ENCODE measurements at regions not wholly inside any gene's neighbourhood (a gene's known extent, or its start where the extent isn't known, plus 50 kb on each side); places are given as distances from the start of the nearest gene placed in this dataset.

GRCh38 chr14:29215853-29216252 lies 449.3 kb downstream of the FOXG1 start:
- Histone ChIP-seq H3K36me3 (replicated peaks in 1 of 2; ENCODE audit: insufficient read depth in 1 of 2, low read depth in 2 of 2) (no peaks in the 10 kb centered on the region), H3K4me3 (no peak overlapping the region), H3K9me3 (no peaks in the 10 kb centered on the region), H3K27ac (no peak overlapping the region), H3K27me3 (no peaks in the 10 kb centered on the region), H3K4me1 (no peaks in the 10 kb centered on the region)
- WGBS, 2 donors: 70 to 75% methylated on average over 3 of the region's 3 CpGs
- no peak for DNase-seq
- intact Hi-C loops (cut with DNase I): no loop called here
- ATAC-seq: no peak
- TF ChIP-seq CTCF (IDR thresholded peaks at IDR 0.05) (no peak), POLR2A (IDR thresholded peaks at IDR 0.05) (no peak)

GRCh38 chr14:29216268-29217232 lies 450.0 kb downstream of the FOXG1 start:
- Histone ChIP-seq H3K4me1 (no peaks in the 10 kb centered on the region), H3K4me3 (no peak overlapping the region), H3K27me3 (no peaks in the 10 kb centered on the region), H3K27ac (no peak overlapping the region), H3K36me3 (replicated peaks in 1 of 2; ENCODE audit: insufficient read depth in 1 of 2, low read depth in 2 of 2) (no peaks in the 10 kb centered on the region), H3K9me3 (no peaks in the 10 kb centered on the region)
- 26 to 29% methylated on average over 9 of the region's 9 CpGs for WGBS, 2 donors
- DNase-seq: no peak
- no peak for ATAC-seq
- intact Hi-C loops (cut with DNase I): no loop called here
- TF ChIP-seq POLR2A (IDR thresholded peaks at IDR 0.05) (no peak), CTCF (IDR thresholded peaks at IDR 0.05) (no peak)

GRCh38 chr14:29217813-29218450 lies 451.3 kb downstream of the FOXG1 start:
- H3K4me1 ChIP-seq: no peaks in the 10 kb centered on the region
- no peaks in the 10 kb centered on the region for H3K9me3 ChIP-seq
- no peaks in the 10 kb centered on the region for H3K27me3 ChIP-seq
- 29% methylated on average over 5 of the region's 5 CpGs for WGBS, 2 donors
- TF ChIP-seq POLR2A (IDR thresholded peaks at IDR 0.05) (no peak), CTCF (IDR thresholded peaks at IDR 0.05) (no peak)
- H3K27ac ChIP-seq: no peak overlapping the region
- DNase-seq (no peak), ATAC-seq (no peak)
- intact Hi-C loops (cut with DNase I): no loop called here
- H3K36me3 ChIP-seq (replicated peaks in 1 of 2; ENCODE audit: insufficient read depth in 1 of 2, low read depth in 2 of 2): no peaks in the 10 kb centered on the region
- no peak overlapping the region for H3K4me3 ChIP-seq

- no peak for TF ChIP-seq POLR2A (IDR thresholded peaks at IDR 0.05)
- no peak for TF ChIP-seq CTCF (IDR thresholded peaks at IDR 0.05)
- Histone ChIP-seq H3K27me3 (no peaks in the 10 kb centered on the region), H3K9me3 (no peaks in the 10 kb centered on the region), H3K4me1 (no peaks in the 10 kb centered on the region), H3K4me3 (no peak overlapping the region), H3K36me3 (replicated peaks in 1 of 2; ENCODE audit: insufficient read depth in 1 of 2, low read depth in 2 of 2) (no peaks in the 10 kb centered on the region), H3K27ac (no peak overlapping the region)
- ATAC-seq (no peak), DNase-seq (no peak)
- intact Hi-C loops (cut with DNase I): no loop called here
- WGBS, 2 donors: 18 to 29% methylated on average over 4 of the region's 4 CpGs
Observed at GRCh38 chr14:29220072-29220471, 453.5 kb downstream of the FOXG1 start.
